ENCODE measurements at regions not wholly inside any gene's neighbourhood (a gene's known extent, or its start where the extent isn't known, plus 50 kb on each side); places are given as distances from the start of the nearest gene placed in this dataset.

- Histone ChIP-seq H3K27me3 (replicated peaks; ENCODE audit: insufficient read depth, low read depth, low read length, poor library complexity) (peaks cover 10% of the 10 kb centered on the region), H3K27ac (ENCODE audit: low read depth, low read length, poor library complexity, severe bottlenecking) (peak overlapping the region; percentile 85), H3K4me1 (ENCODE audit: insufficient read depth, low read length, poor library complexity, severe bottlenecking) (peaks cover 46% of the 10 kb centered on the region), H3K4me3 (ENCODE audit: low read depth, low read length, poor library complexity, severe bottlenecking) (peak overlapping the region; percentile 37), H3K36me3 (ENCODE audit: insufficient read depth, low read length, poor library complexity, severe bottlenecking) (no peaks in the 10 kb centered on the region), H3K9me3 (ENCODE audit: low read depth, low read length, poor library complexity, severe bottlenecking) (no peaks in the 10 kb centered on the region)
- intact Hi-C loops (cut with micrococcal nuclease; ENCODE audit: unreplicated experiment), result no loop called here
- POLR2A ChIA-PET (ENCODE audit: low non-redundant PET), result no interaction called here
- CTCF ChIA-PET, result no interaction called here
- BruUV-seq (replicated peaks), result no TSS peak
- no peak for DNase-seq (ENCODE audit: low spot score)
- TF ChIP-seq EZH2 (IDR thresholded peaks at IDR 0.05; ENCODE audit: borderline replicate concordance, low read depth, low read length, poor library complexity, severe bottlenecking) (no peak), CTCF (conservative IDR thresholded peaks at IDR 0.05; ENCODE audit: low read depth, low read length) (no peak)
These were observed 162.2 kb downstream of the TBXT start for GRCh38 chr6:166005401-166005943.

GRCh38 chr6:166004876-166005275 lies 162.8 kb downstream of the TBXT start:
- BruUV-seq (replicated peaks), result no TSS peak
- no peaks in the 10 kb centered on the region for H3K9me3 ChIP-seq (ENCODE audit: low read depth, low read length, poor library complexity, severe bottlenecking)
- ChIA-PET CTCF (no interaction called here), POLR2A (ENCODE audit: low non-redundant PET) (no interaction called here)
- H3K36me3 ChIP-seq (ENCODE audit: insufficient read depth, low read length, poor library complexity, severe bottlenecking), result no peaks in the 10 kb centered on the region
- H3K27ac ChIP-seq (ENCODE audit: low read depth, low read length, poor library complexity, severe bottlenecking), result no peak overlapping the region
- no peak for DNase-seq (ENCODE audit: low spot score)
- intact Hi-C loops (cut with micrococcal nuclease; ENCODE audit: unreplicated experiment), result no loop called here
- no peak overlapping the region for H3K4me3 ChIP-seq (ENCODE audit: low read depth, low read length, poor library complexity, severe bottlenecking)
- peaks cover 46% of the 10 kb centered on the region for H3K4me1 ChIP-seq (ENCODE audit: insufficient read depth, low read length, poor library complexity, severe bottlenecking)
- TF ChIP-seq CTCF (conservative IDR thresholded peaks at IDR 0.05; ENCODE audit: low read depth, low read length) (no peak), EZH2 (IDR thresholded peaks at IDR 0.05; ENCODE audit: borderline replicate concordance, low read depth, low read length, poor library complexity, severe bottlenecking) (no peak)
- peaks cover 10% of the 10 kb centered on the region for H3K27me3 ChIP-seq (replicated peaks; ENCODE audit: insufficient read depth, low read depth, low read length, poor library complexity)

- Histone ChIP-seq H3K4me3 (ENCODE audit: low read depth, low read length, poor library complexity, severe bottlenecking) (no peak overlapping the region), H3K9me3 (ENCODE audit: low read depth, low read length, poor library complexity, severe bottlenecking) (no peaks in the 10 kb centered on the region), H3K27ac (ENCODE audit: low read depth, low read length, poor library complexity, severe bottlenecking) (no peak overlapping the region), H3K27me3 (replicated peaks; ENCODE audit: insufficient read depth, low read depth, low read length, poor library complexity) (peaks cover 10% of the 10 kb centered on the region), H3K36me3 (ENCODE audit: insufficient read depth, low read length, poor library complexity, severe bottlenecking) (no peaks in the 10 kb centered on the region), H3K4me1 (ENCODE audit: insufficient read depth, low read length, poor library complexity, severe bottlenecking) (peaks cover 46% of the 10 kb centered on the region)
- no TSS peak for BruUV-seq (replicated peaks)
- DNase-seq (ENCODE audit: low spot score), result no peak
- TF ChIP-seq CTCF (conservative IDR thresholded peaks at IDR 0.05; ENCODE audit: low read depth, low read length), result no peak
- no peak for TF ChIP-seq EZH2 (IDR thresholded peaks at IDR 0.05; ENCODE audit: borderline replicate concordance, low read depth, low read length, poor library complexity, severe bottlenecking)
- intact Hi-C loops (cut with micrococcal nuclease; ENCODE audit: unreplicated experiment), result no loop called here
- ChIA-PET CTCF (no interaction called here), POLR2A (ENCODE audit: low non-redundant PET) (no interaction called here)
These were observed 163.2 kb downstream of the TBXT start for GRCh38 chr6:166004471-166004870.

All from A673 (cell line).